ENCODE measurements at regions not wholly inside any gene's neighbourhood (a gene's known extent, or its start where the extent isn't known, plus 50 kb on each side); places are given as distances from the start of the nearest gene placed in this dataset.

DNA sequence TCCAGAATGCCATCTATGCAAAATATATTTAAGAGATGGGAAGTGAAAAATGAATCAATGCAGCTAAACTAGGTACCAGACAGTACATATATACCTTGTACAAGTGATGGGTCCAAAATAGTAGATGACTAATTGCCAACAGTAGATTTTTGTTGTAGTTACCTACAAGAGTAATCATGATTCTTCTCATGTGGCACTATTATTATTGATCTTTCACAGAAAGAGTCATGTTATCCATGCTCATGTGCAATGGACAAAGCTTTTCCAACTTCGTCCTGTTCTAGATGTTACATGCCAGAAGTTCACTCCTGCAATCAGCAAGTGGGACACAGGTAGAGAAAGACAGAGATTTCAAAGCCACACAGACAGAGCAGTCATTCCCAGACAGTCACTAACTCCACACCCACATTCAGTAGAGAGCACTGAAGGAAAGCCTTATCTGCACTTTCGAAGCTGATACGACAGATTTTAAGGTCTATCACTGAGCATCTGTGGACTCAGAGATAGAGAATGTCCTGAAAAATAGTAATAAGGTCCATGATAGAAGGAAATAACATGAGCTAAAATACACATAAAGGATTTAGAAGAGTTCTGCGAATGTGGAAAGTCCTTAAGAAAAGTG lies 101.6 kb upstream of the ITPRID2 start:
- TF ChIP-seq, protein P1, sequence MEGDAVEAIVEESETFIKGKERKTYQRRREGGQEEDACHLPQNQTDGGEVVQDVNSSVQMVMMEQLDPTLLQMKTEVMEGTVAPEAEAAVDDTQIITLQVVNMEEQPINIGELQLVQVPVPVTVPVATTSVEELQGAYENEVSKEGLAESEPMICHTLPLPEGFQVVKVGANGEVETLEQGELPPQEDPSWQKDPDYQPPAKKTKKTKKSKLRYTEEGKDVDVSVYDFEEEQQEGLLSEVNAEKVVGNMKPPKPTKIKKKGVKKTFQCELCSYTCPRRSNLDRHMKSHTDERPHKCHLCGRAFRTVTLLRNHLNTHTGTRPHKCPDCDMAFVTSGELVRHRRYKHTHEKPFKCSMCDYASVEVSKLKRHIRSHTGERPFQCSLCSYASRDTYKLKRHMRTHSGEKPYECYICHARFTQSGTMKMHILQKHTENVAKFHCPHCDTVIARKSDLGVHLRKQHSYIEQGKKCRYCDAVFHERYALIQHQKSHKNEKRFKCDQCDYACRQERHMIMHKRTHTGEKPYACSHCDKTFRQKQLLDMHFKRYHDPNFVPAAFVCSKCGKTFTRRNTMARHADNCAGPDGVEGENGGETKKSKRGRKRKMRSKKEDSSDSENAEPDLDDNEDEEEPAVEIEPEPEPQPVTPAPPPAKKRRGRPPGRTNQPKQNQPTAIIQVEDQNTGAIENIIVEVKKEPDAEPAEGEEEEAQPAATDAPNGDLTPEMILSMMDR (IDR thresholded peaks at IDR 0.05), result no peak
- TF ChIP-seq POLR2AphosphoS5 (IDR thresholded peaks at IDR 0.05) (no peak), POLR2A (IDR thresholded peaks at IDR 0.05) (no peak), EP300 (IDR thresholded peaks at IDR 0.05) (no peak)

All from suprapubic skin (tissue), 4 donors.